SU-DHL-6 (cell line): ENCODE measurements at regions not wholly inside any gene's neighbourhood (a gene's known extent, or its start where the extent isn't known, plus 50 kb on each side); places are given as distances from the start of the nearest gene placed in this dataset.

Experiments
- CTCF ChIP-seq: fragments of 200-600 bp; sonication (generic); IDR thresholded peaks from one replicate; pipeline ENCODE4 v1.5.1; 2017; ENCODE audit warnings: antibody characterized with exemption, mild to moderate bottlenecking, low read length, moderate library complexity; ENCODE audit not compliant: insufficient read depth, poor library complexity, severe bottlenecking
- EZH2phosphoT487 ChIP-seq: fragments of 200-600 bp; sonication (generic), shearing (Covaris generic); conservative IDR thresholded peaks from 2 replicates; pipeline ENCODE4 v1.6.1; 2018; ENCODE audit warnings: mild to moderate bottlenecking, antibody characterized with exemption, low read length, moderate library complexity, mixed read lengths

GRCh38 chr15:96035091-96035490, 295.4 kb upstream of the NR2F2 start:
- no peak for TF ChIP-seq CTCF
- no peak for TF ChIP-seq EZH2phosphoT487
